ENCODE measurements at regions not wholly inside any gene's neighbourhood (a gene's known extent, or its start where the extent isn't known, plus 50 kb on each side); places are given as distances from the start of the nearest gene placed in this dataset.

DNA sequence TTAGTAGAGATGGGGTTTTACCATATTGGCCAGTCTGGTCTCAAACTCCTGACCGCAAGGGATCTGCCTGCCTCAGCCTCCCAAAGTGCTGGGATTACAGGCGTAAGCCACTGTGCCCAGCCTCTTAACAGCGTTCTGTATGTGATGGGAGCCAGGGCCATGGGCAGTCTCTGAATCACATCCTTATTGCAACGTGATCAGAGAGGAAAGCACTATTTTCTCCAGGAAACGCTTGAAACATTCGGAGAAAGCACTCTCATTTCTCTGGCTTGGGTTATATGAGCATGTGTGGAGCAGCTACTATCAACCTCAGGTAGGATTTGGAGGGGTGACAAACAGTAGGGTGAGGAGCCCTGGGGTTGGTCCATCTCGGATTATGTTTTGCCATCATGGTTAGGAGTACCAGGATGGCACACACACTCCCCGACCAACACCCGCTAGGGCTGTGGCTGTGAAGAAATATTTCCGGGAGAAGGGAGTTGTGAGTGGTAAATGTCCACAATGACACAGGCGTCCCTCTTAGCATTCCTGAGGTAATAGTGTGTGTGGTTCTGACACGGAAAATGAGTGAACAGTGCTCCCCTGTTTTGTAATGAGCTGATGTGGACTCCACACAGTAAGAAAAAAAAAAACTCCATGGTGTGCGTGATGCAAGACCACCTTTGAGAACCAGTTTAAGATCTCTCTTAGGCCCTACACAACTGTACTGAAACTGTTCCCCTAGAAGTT is 406.2 kb upstream of the ZNF608 start:
- DNase-seq (ENCODE audit: low spot score), result no peak
- Histone ChIP-seq H3K36me3 (ENCODE audit: control insufficient read depth in 4 of 4, insufficient read depth in 3 of 4, low read depth in 1 of 4, low read length in 3 of 4) (no peaks in the 10 kb centered on the region), H3K9me3 (ENCODE audit: control insufficient read depth in 4 of 4, low read length in 3 of 4) (no peaks in the 10 kb centered on the region), H3K9ac (ENCODE audit: low read depth in 1 of 2, low read length in 2 of 2) (no peak overlapping the region), H3K27ac (ENCODE audit: low read depth in 1 of 2, low read length in 2 of 2) (no peak overlapping the region), H3K27me3 (ENCODE audit: control insufficient read depth in 4 of 4, insufficient read depth in 4 of 4, low read length in 3 of 4) (no peaks in the 10 kb centered on the region), H3K4me1 (ENCODE audit: control insufficient read depth in 4 of 4, insufficient read depth in 4 of 4, low read length in 3 of 4) (peaks cover 0 to 1% (median 0%) of the 10 kb centered on the region in 4 donors), H3K4me3 (ENCODE audit: low read depth in 1 of 3, low read length in 3 of 3) (no peak overlapping the region)
- 95% methylated on average over 13 of the region's 13 CpGs for WGBS
- no peak for TF ChIP-seq FOXA1 (IDR thresholded peaks at IDR 0.05)
- TF ChIP-seq, protein P1, sequence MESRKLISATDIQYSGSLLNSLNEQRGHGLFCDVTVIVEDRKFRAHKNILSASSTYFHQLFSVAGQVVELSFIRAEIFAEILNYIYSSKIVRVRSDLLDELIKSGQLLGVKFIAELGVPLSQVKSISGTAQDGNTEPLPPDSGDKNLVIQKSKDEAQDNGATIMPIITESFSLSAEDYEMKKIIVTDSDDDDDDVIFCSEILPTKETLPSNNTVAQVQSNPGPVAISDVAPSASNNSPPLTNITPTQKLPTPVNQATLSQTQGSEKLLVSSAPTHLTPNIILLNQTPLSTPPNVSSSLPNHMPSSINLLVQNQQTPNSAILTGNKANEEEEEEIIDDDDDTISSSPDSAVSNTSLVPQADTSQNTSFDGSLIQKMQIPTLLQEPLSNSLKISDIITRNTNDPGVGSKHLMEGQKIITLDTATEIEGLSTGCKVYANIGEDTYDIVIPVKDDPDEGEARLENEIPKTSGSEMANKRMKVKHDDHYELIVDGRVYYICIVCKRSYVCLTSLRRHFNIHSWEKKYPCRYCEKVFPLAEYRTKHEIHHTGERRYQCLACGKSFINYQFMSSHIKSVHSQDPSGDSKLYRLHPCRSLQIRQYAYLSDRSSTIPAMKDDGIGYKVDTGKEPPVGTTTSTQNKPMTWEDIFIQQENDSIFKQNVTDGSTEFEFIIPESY (IDR thresholded peaks at IDR 0.05), result no peak
- TF ChIP-seq SP1 (IDR thresholded peaks at IDR 0.05), result no peak
- TF ChIP-seq, protein P2, sequence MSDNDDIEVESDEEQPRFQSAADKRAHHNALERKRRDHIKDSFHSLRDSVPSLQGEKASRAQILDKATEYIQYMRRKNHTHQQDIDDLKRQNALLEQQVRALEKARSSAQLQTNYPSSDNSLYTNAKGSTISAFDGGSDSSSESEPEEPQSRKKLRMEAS (IDR thresholded peaks at IDR 0.05), result no peak
- no peak for TF ChIP-seq HNF4G (IDR thresholded peaks at IDR 0.05)
- TF ChIP-seq, protein P3, sequence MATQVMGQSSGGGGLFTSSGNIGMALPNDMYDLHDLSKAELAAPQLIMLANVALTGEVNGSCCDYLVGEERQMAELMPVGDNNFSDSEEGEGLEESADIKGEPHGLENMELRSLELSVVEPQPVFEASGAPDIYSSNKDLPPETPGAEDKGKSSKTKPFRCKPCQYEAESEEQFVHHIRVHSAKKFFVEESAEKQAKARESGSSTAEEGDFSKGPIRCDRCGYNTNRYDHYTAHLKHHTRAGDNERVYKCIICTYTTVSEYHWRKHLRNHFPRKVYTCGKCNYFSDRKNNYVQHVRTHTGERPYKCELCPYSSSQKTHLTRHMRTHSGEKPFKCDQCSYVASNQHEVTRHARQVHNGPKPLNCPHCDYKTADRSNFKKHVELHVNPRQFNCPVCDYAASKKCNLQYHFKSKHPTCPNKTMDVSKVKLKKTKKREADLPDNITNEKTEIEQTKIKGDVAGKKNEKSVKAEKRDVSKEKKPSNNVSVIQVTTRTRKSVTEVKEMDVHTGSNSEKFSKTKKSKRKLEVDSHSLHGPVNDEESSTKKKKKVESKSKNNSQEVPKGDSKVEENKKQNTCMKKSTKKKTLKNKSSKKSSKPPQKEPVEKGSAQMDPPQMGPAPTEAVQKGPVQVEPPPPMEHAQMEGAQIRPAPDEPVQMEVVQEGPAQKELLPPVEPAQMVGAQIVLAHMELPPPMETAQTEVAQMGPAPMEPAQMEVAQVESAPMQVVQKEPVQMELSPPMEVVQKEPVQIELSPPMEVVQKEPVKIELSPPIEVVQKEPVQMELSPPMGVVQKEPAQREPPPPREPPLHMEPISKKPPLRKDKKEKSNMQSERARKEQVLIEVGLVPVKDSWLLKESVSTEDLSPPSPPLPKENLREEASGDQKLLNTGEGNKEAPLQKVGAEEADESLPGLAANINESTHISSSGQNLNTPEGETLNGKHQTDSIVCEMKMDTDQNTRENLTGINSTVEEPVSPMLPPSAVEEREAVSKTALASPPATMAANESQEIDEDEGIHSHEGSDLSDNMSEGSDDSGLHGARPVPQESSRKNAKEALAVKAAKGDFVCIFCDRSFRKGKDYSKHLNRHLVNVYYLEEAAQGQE (IDR thresholded peaks at IDR 0.05), result no peak
- TF ChIP-seq NR2F2 (IDR thresholded peaks at IDR 0.05), result no peak
- TF ChIP-seq, protein P4, sequence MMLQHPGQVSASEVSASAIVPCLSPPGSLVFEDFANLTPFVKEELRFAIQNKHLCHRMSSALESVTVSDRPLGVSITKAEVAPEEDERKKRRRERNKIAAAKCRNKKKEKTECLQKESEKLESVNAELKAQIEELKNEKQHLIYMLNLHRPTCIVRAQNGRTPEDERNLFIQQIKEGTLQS (IDR thresholded peaks at IDR 0.05), result no peak
- no peak for TF ChIP-seq EGR1 (IDR thresholded peaks at IDR 0.05; ENCODE audit: low read depth in 2 of 2)
- TF ChIP-seq RXRA (IDR thresholded peaks at IDR 0.05), result no peak
- TF ChIP-seq, protein P5, sequence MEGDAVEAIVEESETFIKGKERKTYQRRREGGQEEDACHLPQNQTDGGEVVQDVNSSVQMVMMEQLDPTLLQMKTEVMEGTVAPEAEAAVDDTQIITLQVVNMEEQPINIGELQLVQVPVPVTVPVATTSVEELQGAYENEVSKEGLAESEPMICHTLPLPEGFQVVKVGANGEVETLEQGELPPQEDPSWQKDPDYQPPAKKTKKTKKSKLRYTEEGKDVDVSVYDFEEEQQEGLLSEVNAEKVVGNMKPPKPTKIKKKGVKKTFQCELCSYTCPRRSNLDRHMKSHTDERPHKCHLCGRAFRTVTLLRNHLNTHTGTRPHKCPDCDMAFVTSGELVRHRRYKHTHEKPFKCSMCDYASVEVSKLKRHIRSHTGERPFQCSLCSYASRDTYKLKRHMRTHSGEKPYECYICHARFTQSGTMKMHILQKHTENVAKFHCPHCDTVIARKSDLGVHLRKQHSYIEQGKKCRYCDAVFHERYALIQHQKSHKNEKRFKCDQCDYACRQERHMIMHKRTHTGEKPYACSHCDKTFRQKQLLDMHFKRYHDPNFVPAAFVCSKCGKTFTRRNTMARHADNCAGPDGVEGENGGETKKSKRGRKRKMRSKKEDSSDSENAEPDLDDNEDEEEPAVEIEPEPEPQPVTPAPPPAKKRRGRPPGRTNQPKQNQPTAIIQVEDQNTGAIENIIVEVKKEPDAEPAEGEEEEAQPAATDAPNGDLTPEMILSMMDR (IDR thresholded peaks at IDR 0.05; ENCODE audit: low read depth, low read length, missing input control), result no peak

DNA sequence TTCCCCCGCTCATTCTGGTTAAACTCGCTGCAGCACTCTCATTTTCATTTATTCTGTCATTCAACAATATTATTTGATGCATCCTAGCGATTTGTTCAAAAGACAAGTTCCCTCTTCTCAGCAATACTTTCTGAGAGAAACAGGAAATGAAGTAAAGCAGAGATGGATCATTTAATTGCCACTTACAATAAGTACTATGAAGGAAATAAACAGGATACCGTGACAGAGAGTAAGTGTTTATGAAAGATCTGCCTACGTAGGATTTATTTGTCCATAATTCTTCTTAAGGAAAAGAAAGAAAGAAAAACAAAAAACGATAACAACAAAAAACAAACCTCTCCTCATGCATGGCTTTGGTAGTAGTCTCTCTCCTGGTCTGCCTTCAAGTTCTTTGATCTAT is 406.8 kb upstream of the ZNF608 start:
- no peak overlapping the region for H3K9ac ChIP-seq (ENCODE audit: low read depth in 1 of 2, low read length in 2 of 2)
- 61% methylated on average over 6 of the region's 6 CpGs for WGBS
- no peak overlapping the region for H3K27ac ChIP-seq (ENCODE audit: low read depth in 1 of 2, low read length in 2 of 2)
- no peaks in the 10 kb centered on the region for H3K27me3 ChIP-seq (ENCODE audit: control insufficient read depth in 4 of 4, insufficient read depth in 4 of 4, low read length in 3 of 4)
- DNase-seq (ENCODE audit: low spot score), result no peak
- no peaks in the 10 kb centered on the region for H3K9me3 ChIP-seq (ENCODE audit: control insufficient read depth in 4 of 4, low read length in 3 of 4)
- H3K4me1 ChIP-seq (ENCODE audit: control insufficient read depth in 4 of 4, insufficient read depth in 4 of 4, low read length in 3 of 4), result peaks cover 0 to 1% (median 0%) of the 10 kb centered on the region in 4 donors
- no peak overlapping the region for H3K4me3 ChIP-seq (ENCODE audit: low read depth in 1 of 3, low read length in 3 of 3)
- H3K36me3 ChIP-seq (ENCODE audit: control insufficient read depth in 4 of 4, insufficient read depth in 3 of 4, low read depth in 1 of 4, low read length in 3 of 4), result no peaks in the 10 kb centered on the region
- TF ChIP-seq HNF4G (IDR thresholded peaks at IDR 0.05) (no peak), SP1 (IDR thresholded peaks at IDR 0.05) (no peak), TAF1 (conservative IDR thresholded peaks at IDR 0.05) (no peak), EGR1 (IDR thresholded peaks at IDR 0.05; ENCODE audit: low read depth in 2 of 2) (no peak), FOXA1 (IDR thresholded peaks at IDR 0.05) (no peak), RXRA (IDR thresholded peaks at IDR 0.05) (no peak), HNF4A (conservative IDR thresholded peaks at IDR 0.05) (no peak), RAD21 (IDR thresholded peaks at IDR 0.05) (no peak), GABPA (IDR thresholded peaks at IDR 0.05 in 1 of 2, conservative IDR thresholded peaks at IDR 0.05 in 1 of 2) (no peak), JUND (IDR thresholded peaks at IDR 0.05) (no peak), NR2F2 (IDR thresholded peaks at IDR 0.05) (no peak)
- TF ChIP-seq, protein P2 (IDR thresholded peaks at IDR 0.05), result no peak
- TF ChIP-seq, protein P4 (IDR thresholded peaks at IDR 0.05), result no peak
- TF ChIP-seq, protein P5 (IDR thresholded peaks at IDR 0.05; ENCODE audit: low read depth, low read length, missing input control), result no peak
- TF ChIP-seq, protein P1 (IDR thresholded peaks at IDR 0.05), result no peak

All from liver (tissue), 8 donors.